ENCODE measurements at regions not wholly inside any gene's neighbourhood (a gene's known extent, or its start where the extent isn't known, plus 50 kb on each side); places are given as distances from the start of the nearest gene placed in this dataset.

DNA sequence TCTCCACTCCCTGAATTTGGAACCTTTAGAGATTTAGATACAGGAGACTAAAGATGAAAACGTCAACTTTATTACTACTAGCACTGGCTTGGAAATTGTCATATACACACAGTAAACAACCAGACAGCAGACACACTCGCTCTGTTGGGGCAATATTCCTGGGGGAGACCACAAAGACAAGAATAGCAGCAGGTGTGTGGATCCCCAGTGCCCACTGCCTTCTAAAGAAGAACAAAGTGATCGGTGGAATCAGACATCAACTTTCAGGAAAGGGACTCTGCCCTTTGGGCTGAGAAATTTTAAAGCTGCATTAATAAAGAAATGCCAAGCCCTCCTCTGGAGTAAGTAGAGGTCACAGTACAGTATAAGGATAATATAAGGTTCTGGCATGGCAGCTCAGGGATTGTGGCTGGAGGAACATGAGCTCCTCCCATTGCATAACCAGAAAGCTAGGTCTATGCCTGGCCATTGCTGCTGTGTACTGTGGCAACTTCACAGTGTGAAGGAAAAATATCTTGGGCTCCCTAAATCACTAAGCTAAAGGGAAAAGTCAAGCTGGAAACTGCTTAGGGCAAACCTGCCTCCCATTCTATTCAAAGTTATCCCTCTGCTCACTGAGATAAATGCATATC, 57.1 kb upstream of the ANKRD1 start:
- peak overlapping the region; percentile 50 for H2AFZ ChIP-seq (ENCODE audit: insufficient read depth, low read depth, low read length, poor library complexity, severe bottlenecking)
- no peak overlapping the region for H3K9ac ChIP-seq (ENCODE audit: low read length)
- ChIA-PET POLR2A (no interaction called here), CTCF (no interaction called here)
- ATAC-seq (ENCODE audit: low read depth) (no peak), DNase-seq (no peak)
- H3K4me2 ChIP-seq (replicated peaks; ENCODE audit: low read depth, low read length, poor library complexity, severe bottlenecking), result no peak overlapping the region
- Mint-ChIP-seq H3K9me3 (ENCODE audit: insufficient read depth) (no peaks in the 10 kb centered on the region), H3K27ac (no peak overlapping the region), H3K27me3 (no peaks in the 10 kb centered on the region), H3K4me1 (peaks cover 18% of the 10 kb centered on the region), H3K4me3 (peak overlapping the region; percentile 2)
- H4K20me1 ChIP-seq (ENCODE audit: control insufficient read depth, insufficient read depth, low read length, poor library complexity, severe bottlenecking), result no peaks in the 10 kb centered on the region
- peaks cover 0 to 4% (median 0%) of the 10 kb centered on the region in 3 donors for H3K9me3 ChIP-seq (ENCODE audit: control extremely low read depth in 1 of 3, control insufficient read depth in 2 of 3, insufficient read depth in 1 of 3, low read length in 2 of 3)
- H3K27me3 ChIP-seq (replicated peaks in 1 of 4; ENCODE audit: control extremely low read depth in 1 of 4, control insufficient read depth in 3 of 4, insufficient read depth in 4 of 4, low read length in 3 of 4), result no peaks in the 10 kb centered on the region
- no peaks in the 10 kb centered on the region for H3K36me3 ChIP-seq (replicated peaks in 1 of 2; ENCODE audit: control extremely low read depth in 1 of 2, control insufficient read depth in 1 of 2, extremely low read depth in 1 of 2, insufficient read depth in 2 of 2, low read length in 1 of 2)
- no peak overlapping the region for H3K27ac ChIP-seq (ENCODE audit: low read length in 2 of 2)
- WGBS (ENCODE audit: insufficient coverage), result 11% methylated on average over 3 of the region's 3 CpGs
- no peak for TF ChIP-seq EZH2 (IDR thresholded peaks at IDR 0.05; ENCODE audit: borderline replicate concordance, insufficient read depth, low read depth, low read length, poor library complexity, severe bottlenecking)
- TF ChIP-seq, protein P1, sequence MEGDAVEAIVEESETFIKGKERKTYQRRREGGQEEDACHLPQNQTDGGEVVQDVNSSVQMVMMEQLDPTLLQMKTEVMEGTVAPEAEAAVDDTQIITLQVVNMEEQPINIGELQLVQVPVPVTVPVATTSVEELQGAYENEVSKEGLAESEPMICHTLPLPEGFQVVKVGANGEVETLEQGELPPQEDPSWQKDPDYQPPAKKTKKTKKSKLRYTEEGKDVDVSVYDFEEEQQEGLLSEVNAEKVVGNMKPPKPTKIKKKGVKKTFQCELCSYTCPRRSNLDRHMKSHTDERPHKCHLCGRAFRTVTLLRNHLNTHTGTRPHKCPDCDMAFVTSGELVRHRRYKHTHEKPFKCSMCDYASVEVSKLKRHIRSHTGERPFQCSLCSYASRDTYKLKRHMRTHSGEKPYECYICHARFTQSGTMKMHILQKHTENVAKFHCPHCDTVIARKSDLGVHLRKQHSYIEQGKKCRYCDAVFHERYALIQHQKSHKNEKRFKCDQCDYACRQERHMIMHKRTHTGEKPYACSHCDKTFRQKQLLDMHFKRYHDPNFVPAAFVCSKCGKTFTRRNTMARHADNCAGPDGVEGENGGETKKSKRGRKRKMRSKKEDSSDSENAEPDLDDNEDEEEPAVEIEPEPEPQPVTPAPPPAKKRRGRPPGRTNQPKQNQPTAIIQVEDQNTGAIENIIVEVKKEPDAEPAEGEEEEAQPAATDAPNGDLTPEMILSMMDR (IDR thresholded peaks at IDR 0.05), result no peak
- intact Hi-C loops (cut with micrococcal nuclease), result no loop called here
- no peak overlapping the region for H3K4me3 ChIP-seq (ENCODE audit: control extremely low read depth in 1 of 5, extremely low read depth in 1 of 5, insufficient read depth in 1 of 5, low read depth in 2 of 5, low read length in 4 of 5)
- H3K4me1 ChIP-seq (ENCODE audit: control insufficient read depth in 2 of 2, insufficient read depth in 2 of 2, low read length in 2 of 2), result peaks cover 7 to 9% of the 10 kb centered on the region in 2 donors
- H3K79me2 ChIP-seq (ENCODE audit: control insufficient read depth, insufficient read depth, low read length), result no peaks in the 10 kb centered on the region

- intact Hi-C loops (cut with micrococcal nuclease), result no loop called here
Measured at GRCh38 chr10:90982406-90983008, 61.6 kb upstream of the ANKRD1 start.

More at GRCh38 chr10:90982406-90983008, 61.6 kb upstream of the ANKRD1 start:
- Histone ChIP-seq H3K4me1 (ENCODE audit: control insufficient read depth in 2 of 2, insufficient read depth in 2 of 2, low read length in 2 of 2) (peaks cover 6 to 16% of the 10 kb centered on the region in 2 donors), H3K4me3 (ENCODE audit: control extremely low read depth in 1 of 5, extremely low read depth in 1 of 5, insufficient read depth in 1 of 5, low read depth in 2 of 5, low read length in 4 of 5) (no peak overlapping the region), H2AFZ (ENCODE audit: insufficient read depth, low read depth, low read length, poor library complexity, severe bottlenecking) (no peak overlapping the region), H3K4me2 (replicated peaks; ENCODE audit: low read depth, low read length, poor library complexity, severe bottlenecking) (no peak overlapping the region), H3K36me3 (replicated peaks in 1 of 2; ENCODE audit: control extremely low read depth in 1 of 2, control insufficient read depth in 1 of 2, extremely low read depth in 1 of 2, insufficient read depth in 2 of 2, low read length in 1 of 2) (no peaks in the 10 kb centered on the region), H3K9ac (ENCODE audit: low read length) (no peak overlapping the region), H3K9me3 (ENCODE audit: control extremely low read depth in 1 of 3, control insufficient read depth in 2 of 3, insufficient read depth in 1 of 3, low read length in 2 of 3) (no peaks in the 10 kb centered on the region), H3K27me3 (replicated peaks in 1 of 4; ENCODE audit: control extremely low read depth in 1 of 4, control insufficient read depth in 3 of 4, insufficient read depth in 4 of 4, low read length in 3 of 4) (no peaks in the 10 kb centered on the region), H3K27ac (ENCODE audit: low read length in 2 of 2) (no peak overlapping the region), H4K20me1 (ENCODE audit: control insufficient read depth, insufficient read depth, low read length, poor library complexity, severe bottlenecking) (no peaks in the 10 kb centered on the region), H3K79me2 (ENCODE audit: control insufficient read depth, insufficient read depth, low read length) (no peaks in the 10 kb centered on the region)
- 96% methylated on average over 5 of the region's 10 CpGs for WGBS (ENCODE audit: insufficient coverage)
- no peak overlapping the region for H3K27ac Mint-ChIP-seq
- H3K4me1 Mint-ChIP-seq, result peaks cover 24% of the 10 kb centered on the region
- no peak for DNase-seq
- ChIA-PET POLR2A (no interaction called here), CTCF (no interaction called here)
- no peak overlapping the region for H3K4me3 Mint-ChIP-seq
- no peak for ATAC-seq (ENCODE audit: low read depth)
- TF ChIP-seq, protein P1 (IDR thresholded peaks at IDR 0.05), result no peak
- no peak for TF ChIP-seq EZH2 (IDR thresholded peaks at IDR 0.05; ENCODE audit: borderline replicate concordance, insufficient read depth, low read depth, low read length, poor library complexity, severe bottlenecking)
- no peaks in the 10 kb centered on the region for H3K27me3 Mint-ChIP-seq
- H3K9me3 Mint-ChIP-seq (ENCODE audit: insufficient read depth), result no peaks in the 10 kb centered on the region

Measured in B cell (primary cell).